Inflammatory macrophage treated with lipopolysaccharide for 1 hour (primary cell): ENCODE measurements at regions not wholly inside any gene's neighbourhood (a gene's known extent, or its start where the extent isn't known, plus 50 kb on each side); places are given as distances from the start of the nearest gene placed in this dataset.
"Not testable (repeated sequence)": the region's sequence is repeated elsewhere in the genome, so short reads cannot be mapped to it uniquely, and the experiment has no call there.

Experiments used
- DNase-seq, 2 donors: peaks; one replicate each; pipeline ENCODE4 v3.0.0-alpha.2; 2020 to 2022

DNA sequence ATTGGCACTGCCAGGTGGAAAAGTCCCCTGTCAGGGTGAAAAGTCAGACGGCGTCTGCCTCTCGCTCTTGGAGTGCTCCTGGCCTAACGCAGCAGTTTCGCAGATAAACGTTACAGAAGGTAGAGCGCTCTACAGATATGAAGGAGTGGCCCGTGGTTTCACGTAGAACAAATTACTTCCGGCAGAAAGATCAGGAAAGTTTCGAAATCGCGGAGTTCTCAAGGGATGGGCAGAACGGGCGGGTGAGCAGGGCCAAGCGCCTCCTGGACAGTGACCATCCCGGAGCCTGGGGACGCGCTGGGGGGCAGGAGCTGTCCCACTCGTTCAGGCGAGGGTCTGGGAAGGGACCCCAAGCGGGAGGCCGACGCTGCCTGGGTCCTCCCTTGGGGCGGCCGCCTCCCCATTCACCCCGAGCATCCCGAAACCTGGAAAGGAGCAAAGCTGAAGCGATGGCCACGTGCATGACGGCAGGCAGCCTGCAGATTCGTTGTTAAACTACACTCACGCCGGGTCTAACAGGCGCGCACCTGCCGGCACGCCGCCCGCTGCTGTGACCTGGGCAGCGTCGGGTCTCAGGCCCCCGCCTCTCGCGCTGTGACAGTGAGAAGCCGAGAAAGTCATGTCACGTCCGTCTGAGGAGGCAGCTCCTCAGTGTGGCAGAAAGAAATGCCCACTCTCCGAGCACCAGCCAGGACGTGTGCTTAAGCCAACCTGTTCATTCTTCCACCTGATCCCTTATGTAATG, 122.9 kb upstream of the SALL3 start:
- DNase-seq: no peak

DNA sequence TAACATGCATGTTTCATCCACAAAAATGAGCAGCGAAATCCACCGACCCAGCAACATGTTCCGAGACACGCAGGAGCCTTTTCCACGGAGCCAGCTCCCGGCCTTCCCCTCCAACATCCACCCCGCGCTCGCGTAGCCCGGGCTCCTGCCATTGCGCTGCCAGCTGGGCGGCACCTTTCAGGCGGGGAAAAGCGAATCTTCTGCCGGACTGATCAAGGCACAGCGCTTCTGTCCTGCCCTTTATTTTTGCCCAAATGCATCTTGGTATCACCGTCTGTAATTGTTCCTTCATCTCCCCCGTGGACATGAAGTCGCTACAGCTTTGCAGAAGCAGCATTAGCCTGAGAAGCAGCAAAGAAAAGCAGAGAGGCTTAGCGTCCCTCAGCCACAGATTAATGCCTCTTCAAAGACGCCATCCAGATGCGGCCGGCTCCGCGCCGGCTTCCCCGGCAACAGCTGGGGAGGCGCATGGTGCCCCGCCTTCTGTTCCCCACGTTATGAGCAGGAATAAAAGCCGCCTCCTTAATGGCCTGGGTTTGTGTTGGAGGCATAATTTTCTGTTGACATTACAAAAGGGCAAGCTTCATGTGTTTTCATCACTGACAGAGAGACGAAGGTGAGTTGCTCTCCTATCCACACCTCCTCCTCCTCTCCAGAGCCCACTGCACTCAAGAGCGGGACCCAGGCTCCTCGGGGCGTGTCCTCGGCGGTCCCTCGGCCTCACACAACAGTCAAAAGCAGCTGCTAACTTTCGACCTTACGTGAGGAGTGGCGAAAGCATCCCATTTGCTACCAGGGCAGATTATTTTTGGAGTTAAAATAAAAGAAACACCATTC, 122.1 kb upstream of the SALL3 start:
- DNase-seq: no peak

DNA sequence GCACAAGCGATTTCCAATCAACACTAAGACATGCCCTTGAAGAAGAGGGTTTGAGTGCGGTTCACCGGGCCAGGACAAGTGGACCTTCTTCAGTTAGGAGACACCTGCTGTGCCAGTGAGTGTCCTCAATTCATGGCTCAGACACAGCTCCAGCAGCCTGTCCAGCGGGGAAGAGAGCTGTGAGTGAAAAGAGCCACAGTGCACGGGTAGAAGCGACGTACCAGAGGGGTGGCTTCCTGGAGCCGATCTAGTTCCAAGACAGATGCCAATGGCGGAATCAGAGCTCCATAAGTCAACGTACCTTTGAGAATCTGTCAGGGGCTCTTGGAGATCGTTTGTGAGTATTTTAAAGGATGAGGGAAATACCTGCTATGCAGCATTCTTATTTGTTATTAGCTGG, 119.9 kb upstream of the SALL3 start:
- no peak for DNase-seq

DNA sequence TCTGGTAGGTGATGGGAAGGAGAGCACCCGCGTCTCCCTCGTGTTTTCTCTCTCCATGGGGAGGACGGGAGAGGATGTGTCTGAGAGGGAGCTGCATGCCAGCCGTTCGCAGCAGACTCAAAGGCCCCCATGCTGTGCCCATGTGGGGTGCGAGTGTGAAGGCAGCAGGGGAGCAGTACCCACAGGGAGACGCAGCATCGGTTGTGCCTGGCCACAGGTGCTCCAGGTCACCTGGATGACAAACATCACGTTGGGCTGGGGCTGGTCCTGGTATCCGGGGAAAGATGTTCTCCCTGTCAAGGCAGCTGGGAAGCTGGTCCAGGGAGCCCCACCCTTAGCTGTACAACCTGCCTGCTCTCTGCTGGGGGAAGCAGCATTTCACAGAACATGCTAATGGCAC, 119.5 kb upstream of the SALL3 start:
- DNase-seq: no peak

DNA sequence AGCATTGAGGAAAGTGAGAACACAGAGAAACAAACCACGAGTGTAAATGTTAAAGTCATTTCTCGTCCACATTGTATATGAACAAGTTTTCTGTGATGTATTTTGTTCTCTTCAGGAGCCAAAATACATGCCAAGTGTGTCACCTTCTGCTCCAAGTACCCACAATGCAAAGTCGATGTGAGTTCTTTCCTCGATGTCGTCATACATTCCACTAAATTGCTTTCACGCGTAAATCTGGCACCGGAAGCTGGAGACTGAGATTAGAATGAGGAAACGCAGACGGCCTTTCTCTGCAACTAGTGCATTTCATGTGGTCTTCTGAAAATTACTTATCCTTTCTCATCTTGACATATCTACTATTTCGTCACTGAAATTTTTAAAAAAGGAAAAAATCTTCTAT, 118.5 kb upstream of the SALL3 start:
- DNase-seq: no peak

DNA sequence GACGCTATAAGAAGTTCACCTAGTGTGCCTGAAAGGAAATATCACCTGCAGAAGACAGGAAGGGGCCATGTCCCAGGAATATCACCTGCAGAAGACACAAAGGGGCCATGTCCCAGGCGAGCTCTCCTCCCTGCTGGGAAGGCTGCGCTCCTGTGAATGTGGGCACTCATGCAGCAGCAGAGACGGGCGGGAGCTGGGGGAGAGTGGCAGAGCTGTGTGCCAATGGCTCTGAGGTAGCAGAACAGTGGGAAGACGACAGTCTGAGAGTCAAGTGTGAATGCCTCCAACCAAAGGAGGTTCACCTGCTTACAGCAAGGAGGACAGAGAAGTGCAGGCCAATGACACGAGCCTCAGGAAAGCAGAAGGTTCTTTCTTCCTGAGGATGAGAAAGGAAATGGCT, 117.9 kb upstream of the SALL3 start:
- no peak for DNase-seq

DNA sequence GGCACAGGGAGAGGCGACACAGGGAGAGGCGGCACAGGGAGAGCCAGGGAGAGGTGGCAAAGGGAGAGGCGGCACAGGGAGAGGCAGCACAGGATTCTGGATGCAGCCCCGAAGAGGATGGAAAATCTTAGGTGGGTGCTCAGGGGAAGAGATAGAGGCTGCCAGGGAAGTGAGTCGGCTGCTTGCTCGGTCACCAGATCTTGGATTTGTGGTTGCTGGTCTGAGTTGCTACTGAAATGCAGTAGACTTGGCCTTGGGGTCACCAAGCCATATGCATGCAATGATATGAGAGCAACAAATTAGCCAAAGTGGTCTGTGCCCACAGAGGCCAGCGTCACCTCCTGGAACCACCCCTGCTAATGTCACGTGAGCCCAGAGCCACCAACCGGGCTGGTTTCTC, 117.2 kb upstream of the SALL3 start:
- DNase-seq: no peak

DNA sequence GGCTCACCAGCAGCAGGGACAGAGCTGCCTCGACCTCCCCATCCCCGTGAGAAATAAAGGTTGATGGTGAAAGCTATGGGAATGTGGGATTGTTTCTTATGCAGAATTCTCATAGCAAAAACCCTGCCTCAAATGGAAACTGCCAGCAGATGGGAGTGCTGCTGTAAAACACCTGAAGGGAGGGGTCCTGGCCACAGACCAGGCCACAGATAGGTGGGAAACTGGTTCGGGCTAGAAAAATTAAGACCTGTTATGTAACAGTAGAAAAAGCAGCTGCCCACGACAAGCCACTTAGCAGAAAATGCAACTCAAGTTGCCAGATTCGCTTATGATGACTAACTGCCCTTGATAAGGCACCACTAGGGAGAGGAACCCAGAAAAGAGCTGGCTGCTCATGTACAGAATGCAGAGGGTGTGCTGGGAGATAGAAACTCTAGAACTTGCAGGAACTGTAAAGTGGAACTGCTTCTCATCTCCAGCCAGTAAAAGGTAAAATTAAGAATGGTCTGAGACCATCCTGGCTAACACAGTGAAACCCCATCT, 114.5 kb upstream of the SALL3 start:
- DNase-seq: no peak

DNA sequence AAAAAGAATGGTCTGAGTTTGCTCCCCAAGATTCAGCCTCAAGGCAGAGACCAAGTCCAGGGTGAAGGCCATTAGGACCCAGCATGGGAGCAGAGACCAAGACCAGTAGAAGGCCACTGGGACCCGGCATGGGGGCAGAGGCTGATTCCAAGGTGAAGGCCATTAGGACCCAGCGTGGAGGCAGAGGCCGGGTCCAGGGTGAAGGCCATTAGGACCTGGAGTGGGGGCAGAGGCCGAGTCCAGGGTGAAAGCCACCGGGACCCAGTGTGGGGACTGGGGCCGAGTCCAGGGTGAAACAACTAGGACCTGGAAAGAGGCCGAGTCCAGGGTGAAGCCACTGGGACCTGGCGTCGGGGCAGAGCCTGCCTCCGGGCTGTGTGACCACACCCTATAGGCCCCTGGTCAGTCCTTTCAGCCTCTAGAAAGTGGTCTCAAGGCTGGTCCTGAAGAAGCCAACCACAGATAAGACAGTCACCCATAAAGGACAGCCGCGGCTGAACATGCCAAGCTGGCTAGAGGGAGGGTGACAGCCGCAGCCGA, 113.8 kb upstream of the SALL3 start:
- DNase-seq: no peak

DNA sequence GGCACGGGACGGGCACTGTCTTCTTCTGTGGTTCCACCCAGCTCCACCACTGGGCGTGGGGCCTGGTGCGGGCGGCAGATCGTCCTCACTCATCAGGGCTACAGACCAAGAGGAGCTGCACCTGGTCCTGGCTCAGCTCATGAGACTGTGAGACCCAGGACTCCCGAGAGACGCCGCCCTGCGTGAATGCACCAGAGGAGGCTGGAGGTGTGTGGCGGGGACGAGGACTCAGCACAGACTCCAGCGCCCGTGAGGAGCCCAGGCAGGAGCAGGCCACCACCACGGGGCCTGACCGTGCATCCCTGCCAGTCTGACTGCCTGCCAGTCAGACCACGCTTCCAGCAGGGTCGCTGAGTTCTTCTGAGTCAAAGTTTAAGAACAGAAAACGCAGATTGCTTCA, 112.5 kb upstream of the SALL3 start:
- DNase-seq: no peak

DNA sequence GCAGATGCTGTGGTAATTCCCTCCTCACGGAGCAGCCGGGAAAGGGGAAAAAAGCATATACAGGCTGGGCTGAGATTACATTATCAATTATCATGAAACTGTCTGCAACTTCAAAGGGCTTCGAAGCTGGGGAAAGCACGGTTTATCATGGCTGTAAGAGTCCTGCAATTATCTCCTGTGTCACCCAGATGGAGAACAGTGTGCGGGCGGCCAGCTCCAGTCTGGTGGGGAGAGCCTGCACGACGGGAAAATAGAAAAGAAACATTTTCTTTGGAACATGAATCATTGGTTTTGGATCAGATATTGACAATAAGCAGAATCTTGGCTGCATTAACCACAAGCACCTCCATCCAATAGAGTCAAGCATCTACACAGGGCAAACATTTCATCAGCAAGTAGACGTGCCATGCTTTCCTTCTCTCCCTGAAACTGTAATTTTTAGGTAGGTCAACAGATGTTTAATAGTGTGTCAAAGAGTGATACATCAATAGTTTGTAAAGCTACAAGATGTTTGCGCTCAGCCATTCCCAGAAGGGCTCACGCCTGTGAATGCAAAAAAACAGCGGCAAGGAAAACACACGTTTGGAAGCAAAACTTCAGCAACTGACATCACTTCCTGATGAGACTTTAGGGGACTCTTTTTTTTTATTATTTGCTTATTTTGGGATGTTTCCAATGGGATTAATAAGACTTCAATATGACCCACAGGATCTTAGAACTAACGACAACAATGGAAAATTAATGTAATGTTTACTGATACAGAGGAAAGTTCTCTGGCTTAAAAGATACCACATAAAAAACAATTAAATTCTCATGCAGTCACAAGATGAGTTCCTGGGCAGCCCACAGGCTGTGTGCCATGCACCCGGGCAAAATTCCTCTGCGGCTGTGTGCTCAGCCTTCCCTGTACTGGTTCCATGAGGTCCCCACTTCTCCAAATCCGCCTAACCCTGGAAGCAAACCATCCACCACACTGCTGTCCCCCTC, 111.0 kb upstream of the SALL3 start:
- no peak for DNase-seq

DNA sequence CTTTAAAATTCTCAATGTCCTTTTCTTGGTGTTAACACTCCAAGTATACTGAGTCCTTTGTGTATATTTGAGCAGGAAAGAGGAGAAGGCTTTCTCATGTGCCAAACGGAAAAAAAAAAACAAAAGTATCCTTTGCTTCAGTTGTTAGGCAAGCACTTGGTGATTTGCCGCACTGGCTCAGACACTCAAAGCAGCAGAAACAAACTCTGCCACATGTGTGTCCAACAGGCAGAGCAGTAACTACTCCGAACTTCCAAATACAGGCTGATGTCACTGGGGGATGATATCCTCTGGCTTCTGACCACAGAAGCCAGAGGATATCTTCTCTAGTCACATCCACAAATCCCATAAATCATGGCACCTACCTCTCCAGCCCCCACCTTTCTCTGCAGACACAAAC, 108.0 kb upstream of the SALL3 start:
- no peak for DNase-seq

DNA sequence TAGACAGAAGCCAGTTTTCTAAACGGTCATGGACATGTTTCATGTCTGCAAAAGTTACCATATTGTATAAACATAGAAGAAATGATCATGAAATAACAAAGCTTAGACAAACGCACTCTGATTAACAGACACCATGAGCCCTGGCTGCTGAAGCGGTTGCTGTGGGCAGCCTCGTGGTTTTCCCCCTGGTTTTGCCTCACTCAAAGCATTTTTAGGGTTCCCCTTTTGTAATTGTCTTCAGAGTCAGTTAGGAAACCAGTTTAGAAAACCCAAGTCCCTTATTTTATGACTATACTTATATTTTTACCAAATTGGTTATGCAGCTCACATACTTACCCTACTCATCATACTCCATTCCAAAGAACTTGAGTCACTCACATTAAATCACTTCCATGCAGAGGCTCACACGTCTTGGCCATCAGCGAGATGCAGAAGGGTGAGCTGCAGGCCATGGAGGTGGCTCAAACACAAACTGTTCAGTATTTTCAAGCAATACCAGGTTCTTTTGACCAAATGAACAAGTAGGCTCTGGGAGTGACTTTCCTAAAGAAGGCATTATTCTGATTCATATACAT, 105.6 kb upstream of the SALL3 start:
- peak; percentile 33 to 46 for DNase-seq

DNA sequence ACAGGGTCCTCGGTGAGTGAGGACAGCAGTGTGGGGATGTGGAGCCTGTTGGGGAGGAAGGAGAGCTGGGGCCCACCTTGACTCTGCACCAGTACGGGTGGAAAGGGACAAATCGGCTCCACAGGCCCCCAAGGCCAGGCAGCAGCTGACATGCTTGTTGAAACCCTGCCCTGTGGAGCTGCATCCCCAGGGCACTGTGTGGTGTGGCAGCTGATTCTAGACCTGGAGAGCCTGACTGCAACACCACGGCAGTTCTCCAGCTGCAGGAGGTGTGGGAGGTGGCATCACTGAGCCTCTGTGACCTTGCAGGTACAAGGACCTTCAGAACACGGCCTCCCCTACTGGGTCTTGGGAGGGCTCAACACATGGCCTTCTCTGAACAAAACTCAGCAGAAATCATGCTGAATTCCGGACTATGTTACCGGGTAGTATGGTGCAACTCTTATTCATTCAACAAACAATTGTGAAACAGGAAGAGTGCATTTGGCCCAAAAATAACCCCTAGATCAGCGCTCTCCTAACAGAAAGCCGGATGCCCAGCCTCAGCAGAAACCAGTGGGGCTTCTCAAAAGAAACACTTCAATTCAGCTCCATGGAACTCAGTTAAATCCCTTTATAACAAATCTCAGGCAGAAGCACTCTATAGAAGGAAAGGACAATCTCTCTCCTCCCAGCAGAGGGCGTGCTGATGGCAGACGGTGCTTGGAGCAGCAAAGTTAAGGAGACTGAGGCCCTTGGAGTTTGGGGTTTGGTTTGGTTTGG, 104.4 kb upstream of the SALL3 start:
- DNase-seq: peak; percentile 5 to 32

DNA sequence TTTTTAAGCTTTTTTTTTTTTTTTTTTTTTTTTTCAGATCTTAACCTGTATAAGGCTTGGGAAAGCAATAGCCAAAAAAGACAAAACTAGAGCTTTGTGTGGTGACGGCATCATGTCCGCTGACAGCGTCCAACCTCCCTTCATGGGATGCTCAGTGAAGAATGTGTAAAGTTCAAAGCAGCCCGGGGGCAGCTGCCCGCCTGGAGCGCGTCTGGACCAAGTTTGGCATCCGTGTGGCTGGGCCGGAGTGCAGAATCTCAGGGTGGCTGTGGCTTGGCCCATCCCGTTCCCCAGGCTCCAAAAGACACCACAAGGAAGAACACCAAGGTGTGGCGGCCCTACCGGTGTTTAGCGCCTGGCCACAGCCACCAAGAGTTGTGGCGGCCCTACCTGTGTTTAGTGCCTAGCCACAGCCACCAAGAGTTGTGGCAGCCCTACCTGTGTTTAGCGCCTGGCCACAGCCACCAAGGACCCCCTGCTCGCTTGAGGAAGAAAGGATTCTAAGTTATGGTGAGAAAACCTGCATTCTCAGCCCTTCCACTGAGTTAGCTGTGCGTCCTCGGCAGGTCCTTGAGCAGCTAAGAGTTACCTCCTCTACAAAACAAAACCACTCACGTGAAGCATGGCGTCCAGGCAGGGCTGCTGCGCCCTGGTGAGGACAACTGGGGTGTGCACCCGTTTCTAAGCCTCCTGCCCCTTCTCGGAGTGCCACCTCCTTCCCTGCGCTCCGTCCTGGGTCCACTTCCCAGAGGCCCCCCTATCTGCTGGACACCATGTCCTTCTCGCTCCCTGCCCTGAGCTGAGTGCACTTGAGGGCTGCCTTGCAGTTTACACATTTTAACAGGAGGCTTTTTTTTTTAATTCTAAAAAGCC, 103.6 kb upstream of the SALL3 start:
- no peak for DNase-seq

DNA sequence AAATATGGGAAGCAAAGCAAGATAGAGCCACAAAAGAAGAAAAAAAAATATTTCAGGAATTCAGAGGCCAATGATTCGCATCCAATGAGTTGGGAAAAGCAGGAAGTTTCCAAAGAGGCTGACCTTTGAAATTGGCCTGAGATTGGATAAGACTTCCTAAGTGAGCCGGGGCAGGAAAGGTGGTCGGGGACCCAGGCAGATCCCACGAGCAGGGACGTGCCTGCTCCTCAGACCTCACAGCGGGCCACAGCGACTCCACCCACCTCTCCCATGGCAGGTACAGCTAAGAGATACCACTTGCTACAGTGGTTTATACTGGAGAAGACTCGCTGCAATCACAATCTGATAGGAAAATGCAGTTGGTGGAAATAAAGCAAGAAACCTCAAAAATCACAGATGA, 102.8 kb upstream of the SALL3 start:
- no peak for DNase-seq

DNA sequence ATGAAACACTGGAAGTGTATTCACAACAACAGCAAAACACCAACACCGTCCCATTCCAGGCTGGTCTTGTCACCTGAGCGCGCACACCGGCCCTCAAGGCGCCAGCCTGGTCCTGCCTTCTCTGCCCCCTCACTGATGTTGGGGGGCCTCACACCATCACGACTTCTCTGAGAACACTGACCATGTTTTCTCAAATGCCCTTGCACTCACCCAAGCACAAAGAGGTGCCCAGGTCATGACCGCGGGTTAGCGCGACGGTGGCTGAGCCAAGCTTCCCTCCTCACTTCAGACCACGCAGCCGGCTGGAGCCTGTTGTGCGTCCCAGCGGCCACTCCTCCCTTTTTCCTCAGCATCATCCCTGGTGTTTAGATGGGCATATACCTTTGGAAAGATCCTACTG, 101.3 kb upstream of the SALL3 start:
- no peak for DNase-seq

DNA sequence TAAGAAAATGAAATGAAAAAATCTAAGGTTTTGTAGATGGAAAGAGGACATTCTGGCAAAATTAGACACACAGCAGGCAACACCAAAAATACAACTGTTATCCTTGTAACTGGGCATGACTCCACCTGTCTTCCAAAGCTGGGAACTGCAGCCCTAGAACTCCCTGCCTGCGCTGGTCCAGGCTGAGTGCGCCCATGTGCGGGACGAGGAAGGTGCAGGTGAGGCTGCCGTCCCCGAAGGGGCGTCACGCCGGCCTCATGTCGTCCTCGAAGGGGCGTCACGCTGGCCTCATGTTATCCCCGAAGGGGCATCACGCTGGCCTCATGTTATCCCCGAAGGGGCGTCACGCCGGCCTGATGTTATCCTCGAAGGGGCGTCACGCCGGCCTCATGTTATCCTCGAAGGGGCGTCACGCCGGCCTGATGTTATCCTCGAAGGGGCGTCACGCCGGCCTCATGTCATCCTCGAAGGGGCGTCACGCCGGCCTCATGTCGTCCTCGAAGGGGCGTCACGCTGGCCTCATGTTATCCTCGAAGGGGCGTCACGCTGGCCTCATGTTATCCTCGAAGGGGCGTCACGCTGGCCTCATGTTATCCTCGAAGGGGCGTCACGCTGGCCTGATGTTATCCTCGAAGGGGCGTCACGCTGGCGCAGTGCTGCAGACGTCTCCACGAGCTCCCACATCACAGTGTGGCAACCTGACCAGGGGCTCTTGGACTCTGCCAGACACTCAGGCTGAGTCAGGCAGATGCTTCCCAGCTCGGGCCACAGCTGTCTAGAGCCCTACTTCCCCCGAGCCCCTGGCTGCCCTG, 100.3 kb upstream of the SALL3 start:
- not testable (repeated sequence) for DNase-seq

DNA sequence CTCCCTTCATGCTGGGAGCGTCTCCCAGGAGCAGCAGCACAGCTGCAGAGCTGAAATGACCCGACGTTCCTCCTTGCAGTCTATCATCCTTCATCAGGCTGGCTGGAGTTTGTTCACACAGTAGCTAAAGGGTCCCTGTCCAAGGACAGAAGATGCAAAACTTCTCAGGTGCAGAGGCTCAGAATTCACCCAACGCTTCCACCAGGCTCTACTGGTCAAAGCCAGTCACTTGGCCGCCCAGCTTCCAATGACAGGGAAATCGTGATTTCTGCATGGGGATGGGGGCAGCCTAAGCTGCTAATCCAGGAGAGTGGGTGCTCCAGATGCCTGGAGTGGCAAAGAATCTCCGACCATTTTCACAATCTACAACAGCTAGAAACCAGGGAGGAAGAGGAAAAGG, 97.0 kb upstream of the SALL3 start:
- DNase-seq: no peak

DNA sequence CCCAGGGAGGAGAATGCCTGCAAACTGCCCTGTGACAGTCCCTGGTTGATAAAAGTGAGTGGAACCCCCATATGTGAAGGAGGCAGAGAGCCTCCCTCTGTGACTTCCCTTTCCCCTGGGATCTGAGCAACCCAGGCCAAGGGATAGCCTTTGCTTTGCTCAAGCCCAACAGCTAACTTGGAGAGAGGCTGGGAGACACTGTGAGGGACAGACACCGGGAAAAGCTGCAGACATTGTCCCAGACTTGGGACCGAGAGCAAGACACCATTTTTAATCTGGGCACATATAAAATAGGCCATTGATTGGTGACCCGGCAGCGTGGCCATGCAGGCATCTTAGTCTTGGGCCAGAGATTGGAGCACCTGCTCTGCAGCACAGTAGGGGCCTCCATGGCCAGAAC, 96.1 kb upstream of the SALL3 start:
- DNase-seq: no peak
